Esophagus squamous epithelium (tissue), 4 donors: ENCODE measurements at regions not wholly inside any gene's neighbourhood (a gene's known extent, or its start where the extent isn't known, plus 50 kb on each side); places are given as distances from the start of the nearest gene placed in this dataset.

Experiments used
- POLR2A ChIP-seq, 4 donors: fragments of 450-650 bp; IDR thresholded peaks; one replicate each; pipeline ENCODE4 v1.6.1; 2017; ENCODE audit warnings: antibody characterized with exemption in 4 of 4, mild to moderate bottlenecking in 4 of 4, moderate library complexity in 3 of 4
- TF ChIP-seq, protein P1 (sequence below), 6 experiments: fragments of 450-650 bp in 4 of 6; fragments of 200-600 bp in 2 of 6; sonication (generic) in 2 of 6; IDR thresholded peaks; one replicate each; pipeline ENCODE4 v1.5.1; 2016 to 2019; ENCODE audit warnings: antibody characterized with exemption in 6 of 6, mild to moderate bottlenecking in 4 of 6, moderate library complexity in 4 of 6

GRCh38 chr4:110977554-110977953 is 354.7 kb upstream of the PITX2 start:
- TF ChIP-seq, protein P1, sequence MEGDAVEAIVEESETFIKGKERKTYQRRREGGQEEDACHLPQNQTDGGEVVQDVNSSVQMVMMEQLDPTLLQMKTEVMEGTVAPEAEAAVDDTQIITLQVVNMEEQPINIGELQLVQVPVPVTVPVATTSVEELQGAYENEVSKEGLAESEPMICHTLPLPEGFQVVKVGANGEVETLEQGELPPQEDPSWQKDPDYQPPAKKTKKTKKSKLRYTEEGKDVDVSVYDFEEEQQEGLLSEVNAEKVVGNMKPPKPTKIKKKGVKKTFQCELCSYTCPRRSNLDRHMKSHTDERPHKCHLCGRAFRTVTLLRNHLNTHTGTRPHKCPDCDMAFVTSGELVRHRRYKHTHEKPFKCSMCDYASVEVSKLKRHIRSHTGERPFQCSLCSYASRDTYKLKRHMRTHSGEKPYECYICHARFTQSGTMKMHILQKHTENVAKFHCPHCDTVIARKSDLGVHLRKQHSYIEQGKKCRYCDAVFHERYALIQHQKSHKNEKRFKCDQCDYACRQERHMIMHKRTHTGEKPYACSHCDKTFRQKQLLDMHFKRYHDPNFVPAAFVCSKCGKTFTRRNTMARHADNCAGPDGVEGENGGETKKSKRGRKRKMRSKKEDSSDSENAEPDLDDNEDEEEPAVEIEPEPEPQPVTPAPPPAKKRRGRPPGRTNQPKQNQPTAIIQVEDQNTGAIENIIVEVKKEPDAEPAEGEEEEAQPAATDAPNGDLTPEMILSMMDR (IDR thresholded peaks at IDR 0.05): no peak
- no peak for TF ChIP-seq POLR2A (IDR thresholded peaks at IDR 0.05)
